ENCODE measurements at regions not wholly inside any gene's neighbourhood (a gene's known extent, or its start where the extent isn't known, plus 50 kb on each side); places are given as distances from the start of the nearest gene placed in this dataset.

DNA sequence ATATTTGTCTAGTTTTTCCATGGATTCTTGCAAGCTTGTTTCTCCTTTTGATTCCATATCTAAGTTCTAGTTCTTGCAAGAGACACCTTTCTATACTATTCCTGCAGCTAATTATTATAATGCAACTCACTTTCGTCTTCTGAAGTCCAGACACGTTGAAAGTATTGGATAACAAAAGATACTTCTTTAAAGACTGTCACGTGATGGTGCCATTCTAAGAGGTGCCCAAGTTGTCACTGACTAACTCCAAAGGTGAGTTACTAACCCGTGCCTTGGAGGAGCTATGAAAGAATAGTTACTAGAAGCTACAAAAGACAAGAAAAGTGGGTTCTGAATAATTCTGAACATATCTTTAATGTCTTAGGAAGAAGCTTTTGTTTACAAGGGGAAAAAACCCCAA, 322.6 kb downstream of the HDGFL1 start:
- TF ChIP-seq, protein P1, sequence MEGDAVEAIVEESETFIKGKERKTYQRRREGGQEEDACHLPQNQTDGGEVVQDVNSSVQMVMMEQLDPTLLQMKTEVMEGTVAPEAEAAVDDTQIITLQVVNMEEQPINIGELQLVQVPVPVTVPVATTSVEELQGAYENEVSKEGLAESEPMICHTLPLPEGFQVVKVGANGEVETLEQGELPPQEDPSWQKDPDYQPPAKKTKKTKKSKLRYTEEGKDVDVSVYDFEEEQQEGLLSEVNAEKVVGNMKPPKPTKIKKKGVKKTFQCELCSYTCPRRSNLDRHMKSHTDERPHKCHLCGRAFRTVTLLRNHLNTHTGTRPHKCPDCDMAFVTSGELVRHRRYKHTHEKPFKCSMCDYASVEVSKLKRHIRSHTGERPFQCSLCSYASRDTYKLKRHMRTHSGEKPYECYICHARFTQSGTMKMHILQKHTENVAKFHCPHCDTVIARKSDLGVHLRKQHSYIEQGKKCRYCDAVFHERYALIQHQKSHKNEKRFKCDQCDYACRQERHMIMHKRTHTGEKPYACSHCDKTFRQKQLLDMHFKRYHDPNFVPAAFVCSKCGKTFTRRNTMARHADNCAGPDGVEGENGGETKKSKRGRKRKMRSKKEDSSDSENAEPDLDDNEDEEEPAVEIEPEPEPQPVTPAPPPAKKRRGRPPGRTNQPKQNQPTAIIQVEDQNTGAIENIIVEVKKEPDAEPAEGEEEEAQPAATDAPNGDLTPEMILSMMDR (conservative IDR thresholded peaks at IDR 0.05), result no peak
- no peak overlapping the region for H3K27ac Mint-ChIP-seq
- H3K4me3 Mint-ChIP-seq, result no peak overlapping the region

DNA sequence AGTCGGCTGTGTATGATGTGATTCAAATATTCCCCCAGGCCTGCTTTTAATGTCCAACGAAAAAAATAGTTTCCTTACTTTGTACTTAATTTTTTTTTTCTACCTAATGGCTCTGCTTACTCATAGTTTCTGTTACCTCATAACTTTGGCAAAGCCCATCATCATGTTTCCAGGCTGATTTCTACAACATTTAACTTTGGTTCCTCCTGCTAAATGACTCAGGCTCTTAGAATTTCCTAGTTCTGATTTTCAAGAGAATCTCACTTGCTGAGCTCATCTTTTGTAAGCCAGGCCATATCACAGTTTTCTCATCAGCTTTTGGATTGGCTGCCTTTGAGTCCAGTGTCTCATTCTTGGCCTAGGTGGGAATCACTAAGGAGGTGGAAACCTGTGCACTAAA, 323.1 kb downstream of the HDGFL1 start:
- Mint-ChIP-seq H3K4me1 (ENCODE audit: unreplicated experiment) (peaks cover 4% of the 10 kb centered on the region), H3K4me3 (no peak overlapping the region), H3K27me3 (no peaks in the 10 kb centered on the region), H3K27ac (peak overlapping the region; percentile 34), H3K36me3 (no peaks in the 10 kb centered on the region), H3K9me3 (no peaks in the 10 kb centered on the region)
- DNase-seq (ENCODE audit: extremely low spot score, unreplicated experiment), result no peak
- TF ChIP-seq, protein P1 (conservative IDR thresholded peaks at IDR 0.05), result no peak

More for the DNA sequence above, 322.6 kb downstream of the HDGFL1 start:
- Mint-ChIP-seq H3K36me3 (no peaks in the 10 kb centered on the region), H3K9me3 (no peaks in the 10 kb centered on the region), H3K4me1 (ENCODE audit: unreplicated experiment) (peaks cover 6% of the 10 kb centered on the region), H3K27me3 (no peaks in the 10 kb centered on the region)
- no peak for DNase-seq (ENCODE audit: extremely low spot score, unreplicated experiment)

DNA sequence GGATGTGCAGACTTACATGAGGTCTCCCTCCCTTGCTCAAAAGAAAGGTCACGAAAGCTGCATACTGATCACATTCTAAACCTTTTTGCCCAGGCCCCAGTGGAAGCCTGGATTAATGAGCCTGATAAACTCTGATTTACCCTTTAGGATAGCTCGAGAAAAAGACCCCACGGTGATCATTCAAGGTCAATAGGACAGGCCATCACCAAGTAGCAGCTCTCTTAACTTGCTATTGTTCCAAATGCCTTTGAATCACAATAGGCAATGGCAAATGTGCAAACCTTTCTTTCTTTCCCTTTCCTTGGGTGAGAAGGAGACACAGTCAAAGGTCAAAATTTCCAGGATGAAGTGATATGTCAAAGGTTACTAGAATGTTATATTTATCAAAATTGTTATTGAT, 327.3 kb downstream of the HDGFL1 start:
- no peaks in the 10 kb centered on the region for H3K9me3 Mint-ChIP-seq
- H3K4me3 Mint-ChIP-seq, result no peak overlapping the region
- TF ChIP-seq, protein P1 (conservative IDR thresholded peaks at IDR 0.05), result no peak
- DNase-seq (ENCODE audit: extremely low spot score, unreplicated experiment), result no peak
- H3K27ac Mint-ChIP-seq, result no peak overlapping the region
- no peaks in the 10 kb centered on the region for H3K36me3 Mint-ChIP-seq
- H3K4me1 Mint-ChIP-seq (ENCODE audit: unreplicated experiment), result no peaks in the 10 kb centered on the region
- no peaks in the 10 kb centered on the region for H3K27me3 Mint-ChIP-seq

DNA sequence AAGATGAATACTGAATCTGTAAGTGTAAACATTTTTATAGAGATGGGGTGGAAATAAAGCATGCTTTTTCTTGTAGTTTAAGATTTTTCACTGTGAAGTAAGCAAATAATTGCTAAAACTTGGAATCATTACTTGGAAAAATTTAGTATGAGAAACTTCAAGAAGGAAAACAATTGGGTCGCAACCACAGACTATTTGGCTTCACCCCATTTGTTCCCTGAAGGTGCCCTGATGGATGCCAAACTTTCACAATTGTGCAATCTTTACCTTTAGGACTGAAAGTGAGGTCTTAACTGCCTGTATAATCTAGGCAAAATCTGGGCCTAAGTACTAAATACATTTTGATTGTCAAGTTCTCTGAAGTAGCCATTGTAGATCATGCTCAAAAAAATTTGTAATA, 330.1 kb downstream of the HDGFL1 start:
- H3K9me3 Mint-ChIP-seq, result no peaks in the 10 kb centered on the region
- no peak overlapping the region for H3K4me3 Mint-ChIP-seq
- TF ChIP-seq, protein P1 (conservative IDR thresholded peaks at IDR 0.05), result no peak
- no peaks in the 10 kb centered on the region for H3K36me3 Mint-ChIP-seq
- H3K4me1 Mint-ChIP-seq (ENCODE audit: unreplicated experiment), result peaks cover 5% of the 10 kb centered on the region
- no peak for DNase-seq (ENCODE audit: extremely low spot score, unreplicated experiment)
- no peak overlapping the region for H3K27ac Mint-ChIP-seq
- no peaks in the 10 kb centered on the region for H3K27me3 Mint-ChIP-seq

DNA sequence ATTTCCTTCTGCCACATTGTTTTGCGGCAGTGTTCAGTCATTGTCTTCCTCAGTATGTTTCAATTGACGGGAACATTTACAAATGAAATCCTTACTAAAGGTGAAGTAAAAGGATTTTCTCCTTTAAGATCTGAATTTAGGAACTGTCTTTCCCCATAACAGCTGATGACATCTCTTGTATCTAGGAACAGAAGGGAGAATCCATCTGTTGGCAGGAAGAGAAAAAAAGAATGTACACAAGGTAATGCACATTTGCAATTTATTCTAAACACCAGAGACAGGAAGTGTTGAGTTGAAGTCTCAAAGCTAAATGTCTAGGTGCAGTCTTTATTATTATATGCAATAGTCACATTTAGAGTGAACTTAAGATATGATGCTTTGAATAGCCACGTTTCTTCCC, 334.5 kb downstream of the HDGFL1 start:
- Mint-ChIP-seq H3K4me3 (no peak overlapping the region), H3K9me3 (peaks cover 4% of the 10 kb centered on the region), H3K36me3 (no peaks in the 10 kb centered on the region), H3K27me3 (no peaks in the 10 kb centered on the region), H3K4me1 (ENCODE audit: unreplicated experiment) (peaks cover 5% of the 10 kb centered on the region), H3K27ac (no peak overlapping the region)
- DNase-seq (ENCODE audit: extremely low spot score, unreplicated experiment), result no peak
- TF ChIP-seq, protein P1 (conservative IDR thresholded peaks at IDR 0.05), result no peak

DNA sequence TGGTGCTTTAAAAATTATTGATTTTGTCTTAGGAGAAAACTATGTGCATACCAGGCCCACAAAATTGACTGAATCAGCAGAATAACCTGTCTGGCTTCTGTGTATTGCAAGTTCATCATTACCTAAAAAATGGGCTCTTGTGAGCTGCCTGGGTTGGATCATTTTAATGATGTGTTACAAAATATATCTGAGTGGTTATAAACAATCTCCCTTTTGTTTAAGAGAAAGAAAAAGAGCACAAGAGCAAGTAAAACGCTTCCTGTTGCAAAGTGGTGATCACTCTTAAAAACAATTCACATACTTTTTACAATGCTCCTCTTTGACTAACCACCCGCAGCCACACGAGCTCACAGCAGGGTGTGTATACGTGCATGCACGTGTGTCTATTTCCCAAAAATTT, 335.1 kb downstream of the HDGFL1 start:
- Mint-ChIP-seq H3K27ac (no peak overlapping the region), H3K9me3 (peaks cover 4% of the 10 kb centered on the region), H3K27me3 (no peaks in the 10 kb centered on the region), H3K4me3 (no peak overlapping the region), H3K4me1 (ENCODE audit: unreplicated experiment) (peaks cover 5% of the 10 kb centered on the region), H3K36me3 (no peaks in the 10 kb centered on the region)
- DNase-seq (ENCODE audit: extremely low spot score, unreplicated experiment), result no peak
- TF ChIP-seq, protein P1 (conservative IDR thresholded peaks at IDR 0.05), result no peak

All from type B pancreatic cell (in vitro differentiated cells).